DOHH2 (cell line): ENCODE measurements at regions not wholly inside any gene's neighbourhood (a gene's known extent, or its start where the extent isn't known, plus 50 kb on each side); places are given as distances from the start of the nearest gene placed in this dataset.

Experiments used
- CTCF ChIP-seq: fragments of 200-600 bp; sonication (generic); IDR thresholded peaks from one replicate; pipeline ENCODE4 v1.5.1; 2014; ENCODE audit warnings: antibody characterized with exemption, mild to moderate bottlenecking, low read depth, low read length; ENCODE audit not compliant: poor library complexity, severe bottlenecking
- EZH2phosphoT487 ChIP-seq: fragments of 200-600 bp; sonication (generic); IDR thresholded peaks from 2 replicates; pipeline ENCODE4 v1.6.1; 2017; ENCODE audit warnings: borderline replicate concordance, mild to moderate bottlenecking, antibody characterized with exemption, low read length, moderate library complexity, mixed read lengths

DNA sequence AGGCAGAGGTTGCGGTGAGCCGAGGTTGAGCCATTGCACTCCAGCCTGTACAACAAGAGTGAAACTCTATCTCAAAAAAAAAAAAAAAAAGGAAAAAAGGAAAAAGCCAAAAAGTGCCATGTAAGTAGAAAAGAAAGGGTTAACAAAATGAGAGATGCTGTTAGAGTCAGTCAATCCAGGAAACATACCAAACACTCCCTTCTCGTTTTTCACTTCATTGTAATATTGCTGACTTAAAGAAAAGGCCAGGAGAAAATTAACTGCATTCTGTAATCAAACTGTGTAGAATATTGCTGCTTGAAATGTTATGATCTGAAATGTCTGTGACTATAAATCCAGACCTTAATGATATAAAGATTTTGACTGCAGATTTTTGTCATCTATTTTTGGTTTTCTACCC, 379.1 kb downstream of the ENC1 start:
- TF ChIP-seq CTCF (no peak), EZH2phosphoT487 (no peak)
